WTC11 (cell line): ENCODE measurements at regions not wholly inside any gene's neighbourhood (a gene's known extent, or its start where the extent isn't known, plus 50 kb on each side); places are given as distances from the start of the nearest gene placed in this dataset.
A peak's percentile ranks its signal among the peaks of the same experiment; 100 is the strongest.

Experiments used
- ATAC-seq: fragments of 200-7000 bp; cut with Tn5 transposase; 2 replicates; pipeline ENCODE4 v1.10.0; 2021; ENCODE audit warnings: mild to moderate bottlenecking, moderate library complexity
- CTCF ChIA-PET: fragments of 300-600 bp; sonication (Branson Sonifier 250); formaldehyde crosslinking; loops from one replicate; lab custom pipeline; 2021; ENCODE audit warnings: antibody characterized with exemption; lab: Charles Lee
- POLR2A ChIA-PET: fragments of 350-600 bp; sonication (Branson Sonifier 250); formaldehyde crosslinking; loops from one replicate; lab custom pipeline; 2021; ENCODE audit warnings: antibody characterized with exemption; lab: Charles Lee
- DNase-seq: peaks from one replicate; pipeline ENCODE4 v3.0.0; 2021; ENCODE audit warnings: low spot score
- H3K27ac Mint-ChIP-seq: 2 replicates; pipeline ENCODE4 v1.8.0; 2021; ENCODE audit warnings: mixed read lengths
- H3K27me3 Mint-ChIP-seq: 2 replicates; pipeline ENCODE4 v1.8.0; 2021; ENCODE audit warnings: low read depth, mild to moderate bottlenecking, moderate library complexity, mixed read lengths
- H3K36me3 Mint-ChIP-seq: 2 replicates; pipeline ENCODE4 v1.8.0; 2021; ENCODE audit warnings: mixed read lengths
- H3K4me1 Mint-ChIP-seq: 2 replicates; pipeline ENCODE4 v1.8.0; 2022; ENCODE audit warnings: mixed read lengths
- H3K4me3 Mint-ChIP-seq: 2 replicates; pipeline ENCODE4 v1.8.0; 2021; ENCODE audit warnings: mild to moderate bottlenecking, moderate library complexity, mixed read lengths
- H3K9me3 Mint-ChIP-seq: 2 replicates; pipeline ENCODE4 v1.8.0; 2021; ENCODE audit warnings: mixed read lengths
- AFF4 ChIP-seq: sonication (generic); formaldehyde crosslinking; IDR thresholded peaks from 2 replicates; pipeline ENCODE4 v1.8.1; 2023; ENCODE audit warnings: mild to moderate bottlenecking, missing genetic modification reagents, borderline replicate concordance
- CTCF ChIP-seq: fragments of 200-600 bp; IDR thresholded peaks from 2 replicates; pipeline ENCODE4 v1.8.0; 2022; ENCODE audit warnings: antibody characterized with exemption
- ETV6 ChIP-seq: sonication (generic); formaldehyde crosslinking; IDR thresholded peaks from 2 replicates; pipeline ENCODE4 v1.8.1; 2022; ENCODE audit warnings: mild to moderate bottlenecking, missing genetic modification reagents
- FOXP1 ChIP-seq: sonication (generic); formaldehyde crosslinking; IDR thresholded peaks from 2 replicates; pipeline ENCODE4 v1.8.0; 2022; ENCODE audit warnings: missing genetic modification reagents, mild to moderate bottlenecking, moderate library complexity, borderline replicate concordance
- GABPB1 ChIP-seq: sonication (generic); formaldehyde crosslinking; IDR thresholded peaks from 2 replicates; pipeline ENCODE4 v1.8.1; 2023; ENCODE audit warnings: mild to moderate bottlenecking, missing genetic modification reagents
- JAZF1 ChIP-seq: fragments of 250-450 bp; sonication (Bioruptor Pico); IDR thresholded peaks from 2 replicates; pipeline ENCODE4 v1.9.0; 2021; ENCODE audit warnings: moderate library complexity, mild to moderate bottlenecking, inconsistent platforms
- NFATC4 ChIP-seq: fragments of 250-450 bp; sonication (Bioruptor Pico); IDR thresholded peaks from 2 replicates; pipeline ENCODE4 v1.9.0; 2021; ENCODE audit warnings: mild to moderate bottlenecking
- NR2C2 ChIP-seq: sonication (generic); formaldehyde crosslinking; IDR thresholded peaks from 2 replicates; pipeline ENCODE4 v1.8.0; 2022; ENCODE audit warnings: mild to moderate bottlenecking, missing genetic modification reagents
- NR3C1 ChIP-seq: sonication (generic); formaldehyde crosslinking; conservative IDR thresholded peaks from 2 replicates; pipeline ENCODE4 v1.8.1; 2023; ENCODE audit warnings: low read depth, mild to moderate bottlenecking, missing genetic modification reagents
- OVOL2 ChIP-seq: fragments of 250-450 bp; sonication (Bioruptor Pico); IDR thresholded peaks from 2 replicates; pipeline ENCODE4 v1.9.0; 2021; ENCODE audit warnings: mild to moderate bottlenecking, borderline replicate concordance
- SP1 ChIP-seq: sonication (generic); formaldehyde crosslinking; conservative IDR thresholded peaks from 2 replicates; pipeline ENCODE4 v1.8.1; 2022; ENCODE audit warnings: missing genetic modification reagents
- ZBTB21 ChIP-seq: sonication (generic); formaldehyde crosslinking; IDR thresholded peaks from 2 replicates; pipeline ENCODE4 v1.8.1; 2023; ENCODE audit warnings: mild to moderate bottlenecking, missing genetic modification reagents, borderline replicate concordance
- ZNF121 ChIP-seq: sonication (generic); formaldehyde crosslinking; IDR thresholded peaks from 2 replicates; pipeline ENCODE4 v1.8.0; 2023; ENCODE audit warnings: missing genetic modification reagents
- ZNF263 ChIP-seq: sonication (generic); formaldehyde crosslinking; IDR thresholded peaks from 2 replicates; pipeline ENCODE4 v1.8.1; 2022; ENCODE audit warnings: low read depth, mild to moderate bottlenecking, moderate library complexity, missing genetic modification reagents
- ZNF671 ChIP-seq: fragments of 250-450 bp; sonication (Bioruptor Pico); IDR thresholded peaks from 2 replicates; pipeline ENCODE4 v1.8.0; 2021; ENCODE audit warnings: mild to moderate bottlenecking
- ZSCAN18 ChIP-seq: fragments of 250-450 bp; sonication (Bioruptor Pico); IDR thresholded peaks from 2 replicates; pipeline ENCODE4 v2.1.2; 2022; ENCODE audit warnings: mild to moderate bottlenecking, moderate library complexity
- TF ChIP-seq, protein P1 (sequence below): sonication (generic); formaldehyde crosslinking; conservative IDR thresholded peaks from 2 replicates; pipeline ENCODE4 v1.8.1; 2022; ENCODE audit warnings: mild to moderate bottlenecking, missing genetic modification reagents

DNA sequence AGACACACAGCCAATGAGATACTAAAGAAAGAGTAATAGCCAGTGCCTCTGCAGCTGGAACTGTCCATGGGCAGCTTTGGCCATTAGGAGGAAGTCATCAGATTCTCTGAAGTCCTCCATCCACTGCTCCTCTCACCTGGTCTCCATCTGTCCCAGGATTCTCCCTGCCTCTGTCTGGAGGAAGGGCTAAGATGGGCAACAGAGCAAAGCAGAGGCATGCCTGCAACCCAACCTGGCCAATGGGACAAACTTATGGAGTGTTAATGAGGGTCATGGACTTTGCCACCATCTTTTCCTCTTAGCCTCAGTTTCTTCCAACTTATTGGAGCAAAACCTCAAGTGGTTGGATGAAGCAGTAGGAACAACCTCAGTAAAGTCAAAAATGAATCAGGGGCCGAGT is 91.5 kb upstream of the SIX3 start:
- DNase-seq = no peak
- H3K4me1 Mint-ChIP-seq = no peaks in the 10 kb centered on the region
- TF ChIP-seq NR3C1 (CRISPR knock-in tag) (no peak), NR2C2 (CRISPR knock-in tag) (no peak), SP1 (CRISPR knock-in tag) (no peak), NFATC4 (CRISPR knock-in tag) (no peak), ZNF263 (CRISPR knock-in tag) (no peak), ZSCAN18 (CRISPR knock-in tag) (no peak), GABPB1 (CRISPR knock-in tag) (no peak), AFF4 (CRISPR knock-in tag) (no peak), OVOL2 (CRISPR knock-in tag) (no peak), CTCF (no peak), JAZF1 (CRISPR knock-in tag) (no peak), ZNF671 (CRISPR knock-in tag) (no peak), ZBTB21 (CRISPR knock-in tag) (no peak)
- TF ChIP-seq, protein P1, sequence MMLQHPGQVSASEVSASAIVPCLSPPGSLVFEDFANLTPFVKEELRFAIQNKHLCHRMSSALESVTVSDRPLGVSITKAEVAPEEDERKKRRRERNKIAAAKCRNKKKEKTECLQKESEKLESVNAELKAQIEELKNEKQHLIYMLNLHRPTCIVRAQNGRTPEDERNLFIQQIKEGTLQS (CRISPR knock-in tag) = no peak
- TF ChIP-seq, all 79 proteins: peak for 0
- CTCF ChIA-PET = no interaction called here
- Mint-ChIP-seq H3K27me3 (peaks cover 5% of the 10 kb centered on the region), H3K27ac (no peak overlapping the region), H3K4me3 (no peak overlapping the region), H3K9me3 (peaks cover 4% of the 10 kb centered on the region; the same call in 1 of the 2 replicates), H3K36me3 (no peaks in the 10 kb centered on the region)
- POLR2A ChIA-PET = no interaction called here
- ATAC-seq = no peak

GRCh38 chr2:44851518-44851917 is 90.0 kb upstream of the SIX3 start:
- no peak overlapping the region for H3K4me3 Mint-ChIP-seq
- H3K27me3 Mint-ChIP-seq = peaks cover 5% of the 10 kb centered on the region
- ChIA-PET POLR2A (no interaction called here), CTCF (no interaction called here)
- TF ChIP-seq FOXP1 (no peak), ZNF121 (CRISPR knock-in tag) (peak; percentile 89), ETV6 (no peak)
- TF ChIP-seq, protein P1 (CRISPR knock-in tag) = no peak
- no peak for DNase-seq
- no peaks in the 10 kb centered on the region for H3K36me3 Mint-ChIP-seq
- peaks cover 4% of the 10 kb centered on the region; the same call in 1 of the 2 replicates for H3K9me3 Mint-ChIP-seq
- H3K4me1 Mint-ChIP-seq = no peaks in the 10 kb centered on the region
- no peak overlapping the region for H3K27ac Mint-ChIP-seq
- no peak for ATAC-seq
